ENCODE measurements at regions not wholly inside any gene's neighbourhood (a gene's known extent, or its start where the extent isn't known, plus 50 kb on each side); places are given as distances from the start of the nearest gene placed in this dataset.
"Not testable (repeated sequence)": the region's sequence is repeated elsewhere in the genome, so short reads cannot be mapped to it uniquely, and the experiment has no call there.

DNA sequence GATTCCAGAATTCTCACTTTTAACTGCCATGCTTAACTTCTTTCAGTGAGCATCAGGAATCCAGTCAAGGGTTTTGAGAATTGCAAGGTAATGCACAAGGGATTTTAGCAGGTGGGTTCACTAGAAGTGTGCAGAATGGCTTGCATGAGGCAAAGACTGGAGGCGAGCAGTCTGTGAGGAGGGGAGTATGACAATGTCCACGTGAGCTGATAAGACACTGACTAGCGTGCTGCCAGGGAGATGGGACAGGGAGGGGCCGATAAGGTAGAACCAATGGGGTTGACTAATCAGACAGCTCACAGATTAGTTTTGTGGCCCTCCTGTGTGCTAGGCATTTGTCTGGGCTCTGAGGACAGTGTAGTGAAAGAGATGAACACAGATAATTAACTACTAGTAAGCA is 102.0 kb upstream of the DAZL start:
- DNase-seq (ENCODE audit: low read depth in 2 of 2) = no peak

- no peak for DNase-seq (ENCODE audit: low read depth in 2 of 2)
Observed at GRCh38 chr3:16708285-16708684, 103.1 kb upstream of the DAZL start.

DNA sequence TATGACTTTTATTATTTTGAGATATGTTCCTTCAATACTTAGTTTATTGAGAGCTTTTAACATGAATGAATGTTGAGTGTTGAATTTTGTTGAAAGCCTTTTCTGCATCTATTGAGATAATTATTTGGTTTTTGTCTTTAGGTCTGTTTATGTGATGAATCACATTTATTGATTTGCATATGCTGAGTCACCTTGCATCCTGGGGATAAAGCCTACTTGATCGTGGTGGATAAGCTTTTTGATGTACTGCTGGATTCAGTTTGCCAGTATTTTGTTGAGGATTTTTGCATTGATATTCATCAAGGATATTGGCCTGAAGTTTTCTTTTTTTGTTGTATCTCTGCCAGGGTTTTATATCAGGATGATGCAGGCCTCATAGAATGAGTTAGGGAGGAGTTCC is 106.5 kb upstream of the DAZL start:
- DNase-seq (ENCODE audit: low read depth in 2 of 2) = not testable (repeated sequence)

GRCh38 chr3:16715281-16715680 is 110.1 kb upstream of the DAZL start:
- DNase-seq (ENCODE audit: low read depth in 2 of 2) = no peak

GRCh38 chr3:16719426-16719825 is 114.2 kb upstream of the DAZL start:
- DNase-seq (ENCODE audit: low read depth in 2 of 2) = no peak

GRCh38 chr3:16720367-16720940 is 115.2 kb upstream of the DAZL start:
- DNase-seq (ENCODE audit: low read depth in 2 of 2) = no peak

DNA sequence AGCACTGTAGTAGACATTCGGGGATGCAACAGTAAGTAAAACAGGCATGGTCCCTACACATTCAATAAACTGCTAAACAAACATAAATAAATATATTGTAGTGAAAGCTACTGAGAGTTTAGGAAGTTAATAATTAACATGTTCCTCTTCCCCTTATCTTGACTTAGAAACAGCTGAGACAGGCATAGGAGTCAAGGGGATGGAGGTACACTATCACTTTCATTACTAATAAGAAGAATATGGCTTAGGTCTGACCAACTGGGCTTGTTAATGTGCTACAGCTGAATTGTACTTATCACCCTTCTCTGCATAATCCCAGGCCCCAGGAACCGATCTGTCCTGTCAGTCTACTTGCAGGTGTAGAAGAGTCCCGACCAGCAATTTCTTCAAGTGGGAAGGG is 116.3 kb upstream of the DAZL start:
- DNase-seq (ENCODE audit: low read depth in 2 of 2) = no peak

GRCh38 chr3:16723978-16724377 is 118.8 kb upstream of the DAZL start:
- no peak for DNase-seq (ENCODE audit: low read depth in 2 of 2)

GRCh38 chr3:16724487-16724886 is 119.3 kb upstream of the DAZL start:
- DNase-seq (ENCODE audit: low read depth in 2 of 2) = no peak

DNA sequence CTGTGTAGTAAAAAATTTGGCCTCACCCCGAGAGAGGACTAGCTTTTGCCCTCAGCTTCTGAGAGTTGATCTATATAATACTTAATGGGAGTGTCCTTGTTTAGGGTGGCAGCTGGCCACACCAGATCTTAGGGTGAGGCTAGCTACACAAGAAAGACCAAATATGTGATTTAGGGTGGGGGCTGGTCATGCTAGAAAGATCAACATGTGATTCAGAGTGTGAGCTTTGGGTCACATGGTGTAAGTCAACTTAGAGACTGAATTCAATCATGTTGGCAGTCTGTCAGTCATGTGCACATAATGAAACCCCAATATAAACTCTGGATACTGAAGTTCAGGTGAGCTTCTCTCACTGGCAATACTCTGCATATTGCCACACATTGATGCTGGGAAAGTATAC is 120.7 kb upstream of the DAZL start:
- no peak for DNase-seq (ENCODE audit: low read depth in 2 of 2)

DNA sequence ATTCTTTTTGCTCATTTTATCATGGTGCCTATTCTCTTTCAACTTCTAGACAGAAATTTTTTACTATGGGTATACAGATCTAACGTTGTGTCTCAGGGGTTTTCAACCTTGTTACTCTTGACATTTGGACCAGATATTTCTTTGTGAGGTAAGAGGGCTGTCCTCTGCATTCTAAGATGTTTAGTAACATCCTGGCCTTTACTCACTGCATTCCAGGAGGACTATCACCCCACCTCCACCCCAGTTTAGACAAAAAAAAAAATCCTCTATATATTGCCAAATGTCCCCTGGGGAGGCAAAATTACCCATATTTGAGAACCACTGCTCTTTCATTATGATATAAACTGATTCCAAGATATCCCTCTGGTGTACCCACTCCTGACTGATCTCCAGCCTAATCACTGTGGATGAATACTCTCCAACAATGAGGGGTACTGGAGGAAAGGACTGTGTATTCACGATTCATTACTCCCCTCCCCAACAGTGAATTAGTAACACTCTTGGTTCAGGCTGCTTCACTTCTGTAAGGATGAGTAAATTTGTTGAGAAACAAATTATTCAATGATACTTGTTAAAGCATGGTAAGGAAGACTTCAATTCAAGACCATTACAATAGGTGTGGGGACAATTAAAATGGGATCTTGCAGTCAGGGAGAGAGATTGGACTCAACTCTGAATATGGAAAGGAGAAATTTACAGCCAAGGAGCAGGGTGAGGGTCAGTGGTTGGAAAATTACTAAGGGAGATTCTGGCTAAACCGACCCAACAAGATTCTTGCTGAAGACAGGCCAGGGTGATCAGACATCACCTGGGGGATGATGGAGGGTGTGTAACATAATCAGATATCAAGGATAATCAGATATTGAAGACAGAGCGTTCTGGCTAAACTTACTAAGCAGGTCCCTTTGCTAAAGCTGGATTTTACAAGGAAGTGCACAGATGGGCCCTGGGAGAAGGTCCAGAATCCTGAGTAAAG is 123.8 kb upstream of the DAZL start:
- DNase-seq (ENCODE audit: low read depth in 2 of 2) = peak; percentile 54 to 63

DNA sequence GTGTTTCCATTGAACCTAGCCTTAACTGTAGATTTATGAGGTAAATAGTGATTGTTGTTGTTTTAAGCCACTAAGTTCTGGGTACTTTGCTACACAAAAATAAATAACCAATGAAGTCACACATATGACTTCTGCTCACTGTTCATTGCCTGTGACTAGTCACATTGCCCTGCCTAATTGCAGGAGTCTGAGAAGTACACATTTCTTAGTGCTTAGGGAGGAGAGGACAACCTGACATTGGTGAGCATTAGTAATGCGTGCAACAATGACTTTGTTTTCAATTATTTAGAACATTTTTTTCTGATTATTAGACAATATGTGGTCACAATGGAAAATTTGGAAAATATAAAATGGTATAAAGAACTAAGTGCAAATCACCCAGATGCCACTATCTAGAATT is 133.2 kb upstream of the DAZL start:
- no peak for DNase-seq (ENCODE audit: low read depth in 2 of 2)

DNA sequence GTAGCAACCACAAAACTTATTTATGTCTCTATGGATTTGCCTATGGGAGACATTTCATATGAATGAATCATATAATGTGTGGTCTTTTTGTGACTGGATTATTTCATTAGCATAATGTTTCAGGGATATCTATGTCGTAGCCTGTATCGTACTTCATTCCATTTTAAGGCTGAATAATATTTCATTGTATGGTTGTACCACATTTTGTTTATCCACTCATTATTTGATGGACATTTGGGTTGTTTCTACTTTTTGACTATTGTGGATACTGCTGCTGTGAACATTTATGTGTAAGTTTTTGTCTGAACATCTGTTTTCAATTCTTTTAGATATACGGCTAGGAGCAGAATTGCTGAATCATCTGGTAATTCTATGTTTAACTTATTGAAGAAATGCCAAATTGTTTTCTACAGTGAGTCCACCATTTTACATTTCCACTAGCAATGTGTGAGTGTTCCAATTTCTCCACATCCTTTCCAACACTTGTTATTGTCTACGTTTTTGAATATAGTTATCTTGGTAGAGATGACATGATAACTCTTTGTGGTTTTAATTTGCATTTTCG is 134.4 kb upstream of the DAZL start:
- DNase-seq (ENCODE audit: low read depth in 2 of 2) = peak; percentile 87 to 90

GRCh38 chr3:16740515-16740914 is 135.3 kb upstream of the DAZL start:
- DNase-seq (ENCODE audit: low read depth in 2 of 2) = no peak

- DNase-seq (ENCODE audit: low read depth in 2 of 2) = peak; percentile 90 to 92
Observed at GRCh38 chr3:16741103-16741758, 136.0 kb upstream of the DAZL start.

GRCh38 chr3:16741890-16742289 is 136.7 kb upstream of the DAZL start:
- DNase-seq (ENCODE audit: low read depth in 2 of 2) = no peak

DNA sequence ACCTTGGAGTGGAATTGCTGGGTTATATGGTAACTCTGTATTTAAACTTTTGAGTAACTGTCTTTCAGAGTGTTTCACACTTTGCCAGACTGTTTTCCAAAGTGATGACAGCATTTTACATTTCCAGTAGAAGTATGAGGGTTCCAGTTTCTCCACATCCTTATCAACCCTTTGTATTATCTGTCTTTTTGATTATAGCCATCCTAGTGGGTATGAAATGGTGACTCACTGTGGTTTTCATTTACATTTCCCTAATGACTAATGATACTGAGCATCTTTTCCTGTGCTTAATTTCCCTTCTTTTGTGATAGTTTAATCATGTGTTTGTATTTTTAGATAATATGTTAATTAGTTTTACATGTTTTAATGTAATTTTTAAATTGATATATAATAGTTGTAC is 138.1 kb upstream of the DAZL start:
- no peak for DNase-seq (ENCODE audit: low read depth in 2 of 2)

GRCh38 chr3:16759227-16759903 is 125.4 kb upstream of the PLCL2 start:
- DNase-seq (ENCODE audit: low read depth in 2 of 2) = no peak

DNA sequence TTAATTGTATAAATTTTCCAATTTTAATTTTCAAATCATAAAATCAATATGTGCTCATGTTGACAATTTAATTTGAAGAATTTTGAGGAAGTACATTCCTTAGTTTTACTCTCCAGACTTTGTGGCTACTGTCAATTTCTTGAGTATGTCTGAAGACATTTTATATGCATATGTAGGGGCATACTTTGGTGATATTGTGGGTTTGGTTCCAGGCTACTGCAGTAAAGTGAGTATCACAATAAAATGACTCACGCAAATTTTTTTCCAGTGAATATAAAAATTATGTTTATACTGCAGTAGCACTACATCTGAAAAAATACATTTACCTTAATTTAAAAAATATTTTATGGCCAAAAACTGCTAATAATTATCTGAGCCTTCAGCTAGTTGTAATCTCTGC is 123.2 kb upstream of the PLCL2 start:
- DNase-seq (ENCODE audit: low read depth in 2 of 2) = peak; percentile 63 to 65

DNA sequence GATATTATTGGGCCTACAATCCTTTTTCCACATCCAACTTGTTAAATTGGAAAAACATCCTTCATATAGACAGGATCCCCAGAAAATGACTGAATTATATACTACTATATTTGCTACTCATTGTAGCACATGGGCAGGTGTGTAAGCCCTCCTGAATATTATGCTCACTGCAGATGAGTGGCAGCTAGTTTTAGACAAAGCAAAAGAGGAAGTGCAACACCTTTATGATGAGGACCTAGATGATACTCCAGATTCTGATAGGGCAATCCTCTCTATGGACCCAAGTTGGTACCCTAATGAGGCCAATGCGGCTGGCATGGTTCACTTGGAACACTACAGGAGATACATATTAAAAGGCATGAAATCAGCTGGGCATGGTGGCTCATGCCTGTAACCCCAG is 119.1 kb upstream of the PLCL2 start:
- DNase-seq (ENCODE audit: low read depth in 2 of 2) = no peak

DNA sequence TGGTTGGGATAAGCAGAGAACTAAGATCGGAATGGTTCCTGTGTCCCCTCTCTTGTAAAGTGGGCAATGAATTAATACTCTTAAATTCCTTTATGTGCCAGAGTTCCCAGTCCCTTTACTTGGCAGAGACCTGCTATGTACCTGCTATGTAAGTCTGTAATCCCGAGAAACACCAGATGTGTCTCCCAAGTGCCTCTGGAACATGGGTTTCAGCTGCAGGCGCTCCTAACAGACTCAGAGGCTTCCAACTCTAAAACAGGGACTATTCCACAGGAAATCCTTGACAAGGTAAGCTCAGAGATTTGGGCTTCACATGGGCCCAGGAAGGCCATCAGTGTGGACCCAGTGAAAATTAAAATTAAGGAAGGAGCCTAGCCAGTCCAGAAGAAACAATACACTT is 117.7 kb upstream of the PLCL2 start:
- DNase-seq (ENCODE audit: low read depth in 2 of 2) = no peak

DNA sequence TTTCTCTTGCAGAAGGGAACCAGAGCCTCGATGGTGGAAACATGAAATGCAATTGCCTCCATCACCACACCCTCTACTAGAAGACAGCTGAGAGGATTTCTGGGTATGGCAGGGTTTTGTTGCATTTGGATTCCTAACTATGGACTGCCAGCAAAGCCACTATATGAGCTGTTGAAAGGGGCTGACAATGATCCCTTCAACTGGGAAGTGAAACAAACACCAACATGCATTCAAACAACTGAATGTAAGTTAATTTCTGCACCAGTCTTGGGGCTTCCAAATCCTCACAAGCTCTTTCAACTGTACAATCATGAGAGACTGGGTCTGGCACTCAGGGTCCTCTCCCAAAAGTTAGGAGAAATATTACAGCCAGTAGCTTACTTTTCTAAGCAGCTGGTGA is 116.7 kb upstream of the PLCL2 start:
- no peak for DNase-seq (ENCODE audit: low read depth in 2 of 2)

Measured in fibroblast of skin of left biceps (primary cell).